ENCODE measurements at regions not wholly inside any gene's neighbourhood (a gene's known extent, or its start where the extent isn't known, plus 50 kb on each side); places are given as distances from the start of the nearest gene placed in this dataset.

DNA sequence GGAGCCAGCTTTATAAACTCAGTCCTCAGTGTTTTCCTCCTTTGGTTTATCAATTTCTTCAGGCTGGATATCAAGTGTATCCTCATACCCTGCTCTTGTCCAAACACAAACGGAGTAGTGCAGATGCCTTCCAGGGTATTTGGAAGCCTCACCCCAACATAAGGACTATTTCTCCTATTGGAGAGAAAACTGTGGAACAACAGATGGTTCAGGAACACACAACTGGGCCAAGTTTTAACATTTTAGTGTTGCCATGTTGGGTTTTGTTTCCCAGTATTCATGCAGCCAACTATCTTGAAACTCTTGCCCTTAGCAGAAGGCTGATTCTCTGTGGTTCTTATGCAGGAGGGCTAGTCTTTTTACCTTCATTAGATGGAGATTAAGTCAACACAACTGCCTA, 398.1 kb downstream of the GABRB3 start:
- TF ChIP-seq EZH2phosphoT487 (IDR thresholded peaks at IDR 0.05; ENCODE audit: borderline replicate concordance), result no peak
- no peak for TF ChIP-seq YY1 (IDR thresholded peaks at IDR 0.05; ENCODE audit: extremely low read depth, insufficient replicate concordance, low read depth, low read length)
- no peak for TF ChIP-seq RAD21 (IDR thresholded peaks at IDR 0.05; ENCODE audit: low read depth)
- TF ChIP-seq POLR2A (IDR thresholded peaks at IDR 0.05; ENCODE audit: borderline replicate concordance, extremely low read depth, insufficient read depth, insufficient read length), result no peak
- TF ChIP-seq, protein P1, sequence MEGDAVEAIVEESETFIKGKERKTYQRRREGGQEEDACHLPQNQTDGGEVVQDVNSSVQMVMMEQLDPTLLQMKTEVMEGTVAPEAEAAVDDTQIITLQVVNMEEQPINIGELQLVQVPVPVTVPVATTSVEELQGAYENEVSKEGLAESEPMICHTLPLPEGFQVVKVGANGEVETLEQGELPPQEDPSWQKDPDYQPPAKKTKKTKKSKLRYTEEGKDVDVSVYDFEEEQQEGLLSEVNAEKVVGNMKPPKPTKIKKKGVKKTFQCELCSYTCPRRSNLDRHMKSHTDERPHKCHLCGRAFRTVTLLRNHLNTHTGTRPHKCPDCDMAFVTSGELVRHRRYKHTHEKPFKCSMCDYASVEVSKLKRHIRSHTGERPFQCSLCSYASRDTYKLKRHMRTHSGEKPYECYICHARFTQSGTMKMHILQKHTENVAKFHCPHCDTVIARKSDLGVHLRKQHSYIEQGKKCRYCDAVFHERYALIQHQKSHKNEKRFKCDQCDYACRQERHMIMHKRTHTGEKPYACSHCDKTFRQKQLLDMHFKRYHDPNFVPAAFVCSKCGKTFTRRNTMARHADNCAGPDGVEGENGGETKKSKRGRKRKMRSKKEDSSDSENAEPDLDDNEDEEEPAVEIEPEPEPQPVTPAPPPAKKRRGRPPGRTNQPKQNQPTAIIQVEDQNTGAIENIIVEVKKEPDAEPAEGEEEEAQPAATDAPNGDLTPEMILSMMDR (IDR thresholded peaks at IDR 0.05 in 2 of 3, conservative IDR thresholded peaks at IDR 0.05 in 1 of 3; ENCODE audit: borderline replicate concordance in 1 of 3, insufficient read depth in 1 of 3, low read depth in 2 of 3, low read length in 2 of 3), result no peak
